MM.1S (cell line): ENCODE measurements at regions not wholly inside any gene's neighbourhood (a gene's known extent, or its start where the extent isn't known, plus 50 kb on each side); places are given as distances from the start of the nearest gene placed in this dataset.

ENCODE experiments used
- DNase-seq: peaks from one replicate; pipeline ENCODE4 v3.0.0-alpha.2; 2015
- H2AFZ ChIP-seq: fragments of 300-600 bp; sonication (generic); 2 replicates; pipeline ENCODE4 v1.6.0; 2016; ENCODE audit warnings: antibody characterized with exemption, low read length
- H3F3A ChIP-seq: fragments of 300-600 bp; sonication (generic); 2 replicates; pipeline ENCODE4 v1.6.1; 2016; ENCODE audit warnings: mild to moderate bottlenecking, antibody characterized with exemption, low read length, moderate library complexity, mixed read lengths; ENCODE audit not compliant: insufficient read depth
- H3K27ac ChIP-seq: fragments of 300-600 bp; sonication (generic); 2 replicates; pipeline ENCODE4 v1.5.1; 2016; ENCODE audit warnings: mild to moderate bottlenecking, low read length
- H3K27me3 ChIP-seq: fragments of 300-600 bp; sonication (generic); replicated peaks from 2 replicates; pipeline ENCODE4 v1.6.0; 2016; ENCODE audit warnings: low read length; ENCODE audit not compliant: insufficient read depth
- H3K36me3 ChIP-seq: fragments of 300-600 bp; sonication (generic); replicated peaks from 2 replicates; pipeline ENCODE4 v1.6.1; 2016; ENCODE audit warnings: mild to moderate bottlenecking, low read length, mixed read lengths; ENCODE audit not compliant: insufficient read depth
- H3K4me1 ChIP-seq: fragments of 300-600 bp; sonication (generic); 2 replicates; pipeline ENCODE4 v1.6.1; 2016; ENCODE audit warnings: low read length, mixed read lengths
- H3K4me2 ChIP-seq: fragments of 300-600 bp; sonication (generic); 2 replicates; pipeline ENCODE4 v1.6.0; 2016; ENCODE audit warnings: low read depth, low read length
- H3K4me3 ChIP-seq: fragments of 300-600 bp; sonication (generic); 2 replicates; pipeline ENCODE4 v1.5.1; 2016; ENCODE audit warnings: low read length, mixed read lengths
- H3K79me2 ChIP-seq: fragments of 300-600 bp; sonication (generic); 2 replicates; pipeline ENCODE4 v1.6.1; 2016; ENCODE audit warnings: mixed run types, low read length, mixed read lengths
- H3K9ac ChIP-seq: fragments of 300-600 bp; sonication (generic); 2 replicates; pipeline ENCODE4 v1.6.1; 2016; ENCODE audit warnings: low read length, mixed read lengths
- H3K9me2 ChIP-seq: fragments of 300-600 bp; sonication (generic); replicated peaks from 2 replicates; pipeline ENCODE4 v1.6.1; 2016; ENCODE audit warnings: mild to moderate bottlenecking, low read length, mixed read lengths; ENCODE audit not compliant: insufficient read depth
- H3K9me3 ChIP-seq: fragments of 300-600 bp; sonication (generic); replicated peaks from 2 replicates; pipeline ENCODE4 v1.6.1; 2016; ENCODE audit warnings: mild to moderate bottlenecking, low read length, mixed read lengths; ENCODE audit not compliant: insufficient read depth
- H4K20me1 ChIP-seq: fragments of 300-600 bp; sonication (generic); 2 replicates; pipeline ENCODE4 v1.6.1; 2016; ENCODE audit warnings: mild to moderate bottlenecking, low read length, moderate library complexity, mixed read lengths; ENCODE audit not compliant: insufficient read depth
- CTCF ChIP-seq: fragments of 300-600 bp; sonication (generic); IDR thresholded peaks from 2 replicates; pipeline ENCODE4 v1.5.1; 2016; ENCODE audit warnings: antibody characterized with exemption, low read length, mixed read lengths
- EZH2 ChIP-seq: fragments of 300-600 bp; sonication (generic); optimal IDR thresholded peaks from 2 replicates; pipeline ENCODE3; 2017; ENCODE audit warnings: low read depth, mild to moderate bottlenecking, antibody characterized with exemption, low read length, mixed read lengths
- EZH2phosphoT487 ChIP-seq: fragments of 300-600 bp; sonication (generic); IDR thresholded peaks from 2 replicates; pipeline ENCODE4 v1.6.1; 2018; ENCODE audit warnings: antibody characterized with exemption, low read length

GRCh38 chr10:104574838-104575237 is 66.3 kb upstream of the SORCS3 start:
- Histone ChIP-seq H3K9ac (no peak overlapping the region), H3K4me2 (no peak overlapping the region), H3F3A (no peaks in the 10 kb centered on the region), H3K27ac (no peak overlapping the region), H3K79me2 (no peaks in the 10 kb centered on the region), H3K9me3 (no peaks in the 10 kb centered on the region), H3K9me2 (no peaks in the 10 kb centered on the region), H3K36me3 (no peaks in the 10 kb centered on the region), H3K4me3 (no peak overlapping the region), H3K4me1 (no peaks in the 10 kb centered on the region), H4K20me1 (no peaks in the 10 kb centered on the region), H2AFZ (no peak overlapping the region), H3K27me3 (no peaks in the 10 kb centered on the region)
- DNase-seq = no peak
- TF ChIP-seq CTCF (no peak), EZH2phosphoT487 (no peak), EZH2 (no peak)

GRCh38 chr10:104576611-104577010 is 64.5 kb upstream of the SORCS3 start:
- Histone ChIP-seq H3K9ac (no peak overlapping the region), H3K4me2 (no peak overlapping the region), H3K9me3 (no peaks in the 10 kb centered on the region), H3K4me3 (no peak overlapping the region), H3K9me2 (no peaks in the 10 kb centered on the region), H3F3A (no peaks in the 10 kb centered on the region), H3K4me1 (no peaks in the 10 kb centered on the region), H2AFZ (no peak overlapping the region), H3K27ac (no peak overlapping the region), H4K20me1 (no peaks in the 10 kb centered on the region), H3K79me2 (no peaks in the 10 kb centered on the region), H3K36me3 (no peaks in the 10 kb centered on the region), H3K27me3 (no peaks in the 10 kb centered on the region)
- TF ChIP-seq CTCF (no peak), EZH2 (no peak), EZH2phosphoT487 (no peak)
- DNase-seq = no peak

- Histone ChIP-seq H3K9me3 (no peaks in the 10 kb centered on the region), H3K9ac (no peak overlapping the region), H3K27me3 (no peaks in the 10 kb centered on the region), H3K36me3 (no peaks in the 10 kb centered on the region), H3K4me3 (no peak overlapping the region), H3K79me2 (no peaks in the 10 kb centered on the region), H3K9me2 (no peaks in the 10 kb centered on the region), H3K4me1 (no peaks in the 10 kb centered on the region), H2AFZ (no peak overlapping the region), H3K27ac (no peak overlapping the region), H3K4me2 (no peak overlapping the region), H4K20me1 (no peaks in the 10 kb centered on the region), H3F3A (no peaks in the 10 kb centered on the region)
- TF ChIP-seq EZH2phosphoT487 (no peak), EZH2 (no peak), CTCF (no peak)
- DNase-seq = no peak
These were observed 63.9 kb upstream of the SORCS3 start for GRCh38 chr10:104577163-104577562.
